ENCODE measurements at regions not wholly inside any gene's neighbourhood (a gene's known extent, or its start where the extent isn't known, plus 50 kb on each side); places are given as distances from the start of the nearest gene placed in this dataset.
"Not testable (repeated sequence)": the region's sequence is repeated elsewhere in the genome, so short reads cannot be mapped to it uniquely, and the experiment has no call there.

DNA sequence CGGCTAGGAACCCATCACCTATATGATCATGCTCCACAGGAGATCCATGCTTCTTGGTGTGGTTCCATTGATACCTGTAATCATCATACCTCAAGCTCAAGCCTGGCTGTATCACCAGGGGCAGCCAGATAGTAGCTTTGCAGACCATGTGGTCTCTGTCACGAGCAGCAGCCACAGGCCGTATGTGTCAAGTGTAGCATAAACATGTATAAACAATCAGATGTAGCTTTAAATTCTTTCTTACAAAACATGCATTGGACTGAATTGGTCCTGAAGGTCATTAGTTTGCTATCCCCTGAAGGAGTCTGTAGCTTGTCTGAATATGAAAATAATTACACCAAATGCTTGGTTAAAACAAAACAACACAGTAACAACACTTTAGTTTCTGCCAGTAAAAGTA lies 1223.2 kb upstream of the TMEM132C start:
- no peaks in the 10 kb centered on the region for H4K20me1 ChIP-seq (ENCODE audit: low read depth)
- no peaks in the 10 kb centered on the region for H3K36me3 Mint-ChIP-seq
- H3K4me3 ChIP-seq, result no peak overlapping the region
- H3F3A ChIP-seq (ENCODE audit: low read depth), result no peaks in the 10 kb centered on the region
- H3K27me3 Mint-ChIP-seq (ENCODE audit: insufficient read depth, low read depth), result peaks cover 2% of the 10 kb centered on the region
- DNase-seq (ENCODE audit: low spot score), result no peak
- H3K4me1 ChIP-seq, result no peaks in the 10 kb centered on the region
- no peak overlapping the region for H3K4me2 ChIP-seq
- H2AFZ ChIP-seq (replicated peaks), result no peak overlapping the region
- H3K9me3 ChIP-seq (ENCODE audit: low read depth), result no peaks in the 10 kb centered on the region
- no peaks in the 10 kb centered on the region for H3K36me3 ChIP-seq
- peaks cover 2% of the 10 kb centered on the region for H3K4me1 Mint-ChIP-seq
- H3K27ac ChIP-seq, result no peak overlapping the region
- no peak overlapping the region for H3K4me3 Mint-ChIP-seq
- TF ChIP-seq EZH2 (IDR thresholded peaks at IDR 0.05) (no peak), EZH2phosphoT487 (IDR thresholded peaks at IDR 0.05) (no peak)
- TF ChIP-seq, protein P1, sequence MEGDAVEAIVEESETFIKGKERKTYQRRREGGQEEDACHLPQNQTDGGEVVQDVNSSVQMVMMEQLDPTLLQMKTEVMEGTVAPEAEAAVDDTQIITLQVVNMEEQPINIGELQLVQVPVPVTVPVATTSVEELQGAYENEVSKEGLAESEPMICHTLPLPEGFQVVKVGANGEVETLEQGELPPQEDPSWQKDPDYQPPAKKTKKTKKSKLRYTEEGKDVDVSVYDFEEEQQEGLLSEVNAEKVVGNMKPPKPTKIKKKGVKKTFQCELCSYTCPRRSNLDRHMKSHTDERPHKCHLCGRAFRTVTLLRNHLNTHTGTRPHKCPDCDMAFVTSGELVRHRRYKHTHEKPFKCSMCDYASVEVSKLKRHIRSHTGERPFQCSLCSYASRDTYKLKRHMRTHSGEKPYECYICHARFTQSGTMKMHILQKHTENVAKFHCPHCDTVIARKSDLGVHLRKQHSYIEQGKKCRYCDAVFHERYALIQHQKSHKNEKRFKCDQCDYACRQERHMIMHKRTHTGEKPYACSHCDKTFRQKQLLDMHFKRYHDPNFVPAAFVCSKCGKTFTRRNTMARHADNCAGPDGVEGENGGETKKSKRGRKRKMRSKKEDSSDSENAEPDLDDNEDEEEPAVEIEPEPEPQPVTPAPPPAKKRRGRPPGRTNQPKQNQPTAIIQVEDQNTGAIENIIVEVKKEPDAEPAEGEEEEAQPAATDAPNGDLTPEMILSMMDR (IDR thresholded peaks at IDR 0.05), result no peak
- H3K79me2 ChIP-seq (ENCODE audit: low read depth), result no peaks in the 10 kb centered on the region
- no peaks in the 10 kb centered on the region for H3K9me3 Mint-ChIP-seq
- H3K9ac ChIP-seq, result no peak overlapping the region
- no peaks in the 10 kb centered on the region for H3K27me3 ChIP-seq
- no peak overlapping the region for H3K27ac Mint-ChIP-seq

GRCh38 chr12:127044836-127045235 lies 1222.1 kb upstream of the TMEM132C start:
- no peak overlapping the region for H3K4me3 ChIP-seq
- no peaks in the 10 kb centered on the region for H3K4me1 ChIP-seq
- H3F3A ChIP-seq (ENCODE audit: low read depth), result no peaks in the 10 kb centered on the region
- H3K27ac Mint-ChIP-seq, result no peak overlapping the region
- no peak for DNase-seq (ENCODE audit: low spot score)
- peaks cover 3% of the 10 kb centered on the region for H3K9me3 Mint-ChIP-seq
- H3K4me3 Mint-ChIP-seq, result no peak overlapping the region
- H3K27me3 Mint-ChIP-seq (ENCODE audit: insufficient read depth, low read depth), result peaks cover 2% of the 10 kb centered on the region
- no peaks in the 10 kb centered on the region for H3K36me3 Mint-ChIP-seq
- H4K20me1 ChIP-seq (ENCODE audit: low read depth), result no peaks in the 10 kb centered on the region
- H2AFZ ChIP-seq (replicated peaks), result no peak overlapping the region
- H3K27ac ChIP-seq, result no peak overlapping the region
- H3K79me2 ChIP-seq (ENCODE audit: low read depth), result no peaks in the 10 kb centered on the region
- no peaks in the 10 kb centered on the region for H3K4me1 Mint-ChIP-seq
- no peaks in the 10 kb centered on the region for H3K36me3 ChIP-seq
- no peak overlapping the region for H3K9ac ChIP-seq
- H3K4me2 ChIP-seq, result no peak overlapping the region
- no peak for TF ChIP-seq EZH2phosphoT487 (IDR thresholded peaks at IDR 0.05)
- no peaks in the 10 kb centered on the region for H3K9me3 ChIP-seq (ENCODE audit: low read depth)
- no peaks in the 10 kb centered on the region for H3K27me3 ChIP-seq

DNA sequence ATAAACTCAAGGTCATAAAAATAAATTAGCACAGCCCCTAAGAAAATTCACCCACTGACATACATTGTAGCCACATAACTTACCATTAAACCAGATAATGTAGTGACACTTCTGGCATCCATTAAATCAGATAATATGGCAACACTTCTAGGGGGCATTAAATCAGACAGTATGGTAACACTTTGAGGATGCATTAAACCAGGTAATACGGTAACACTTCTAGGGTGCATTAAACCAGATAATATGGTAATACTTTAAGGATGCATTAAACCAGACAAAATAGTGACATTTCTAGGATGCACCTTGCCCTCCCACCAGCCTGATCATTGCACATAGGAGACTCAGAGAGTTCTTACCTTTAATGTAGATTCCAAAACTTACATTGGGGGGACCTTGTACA lies 1220.5 kb upstream of the TMEM132C start:
- Histone ChIP-seq H3K79me2 (ENCODE audit: low read depth) (no peaks in the 10 kb centered on the region), H3K4me3 (no peak overlapping the region), H3F3A (ENCODE audit: low read depth) (no peaks in the 10 kb centered on the region), H3K36me3 (no peaks in the 10 kb centered on the region), H3K4me1 (no peaks in the 10 kb centered on the region), H2AFZ (replicated peaks) (no peak overlapping the region), H3K27me3 (no peaks in the 10 kb centered on the region), H3K9ac (no peak overlapping the region), H4K20me1 (ENCODE audit: low read depth) (no peaks in the 10 kb centered on the region), H3K27ac (no peak overlapping the region), H3K9me3 (ENCODE audit: low read depth) (no peaks in the 10 kb centered on the region), H3K4me2 (no peak overlapping the region)
- no peaks in the 10 kb centered on the region for H3K36me3 Mint-ChIP-seq
- H3K9me3 Mint-ChIP-seq, result peaks cover 3% of the 10 kb centered on the region
- TF ChIP-seq EZH2 (IDR thresholded peaks at IDR 0.05) (no peak), EZH2phosphoT487 (IDR thresholded peaks at IDR 0.05) (no peak)
- TF ChIP-seq, protein P1 (IDR thresholded peaks at IDR 0.05), result no peak
- DNase-seq (ENCODE audit: low spot score), result no peak
- H3K4me1 Mint-ChIP-seq, result no peaks in the 10 kb centered on the region
- H3K27ac Mint-ChIP-seq, result no peak overlapping the region
- H3K4me3 Mint-ChIP-seq, result no peak overlapping the region
- H3K27me3 Mint-ChIP-seq (ENCODE audit: insufficient read depth, low read depth), result peaks cover 2% of the 10 kb centered on the region

DNA sequence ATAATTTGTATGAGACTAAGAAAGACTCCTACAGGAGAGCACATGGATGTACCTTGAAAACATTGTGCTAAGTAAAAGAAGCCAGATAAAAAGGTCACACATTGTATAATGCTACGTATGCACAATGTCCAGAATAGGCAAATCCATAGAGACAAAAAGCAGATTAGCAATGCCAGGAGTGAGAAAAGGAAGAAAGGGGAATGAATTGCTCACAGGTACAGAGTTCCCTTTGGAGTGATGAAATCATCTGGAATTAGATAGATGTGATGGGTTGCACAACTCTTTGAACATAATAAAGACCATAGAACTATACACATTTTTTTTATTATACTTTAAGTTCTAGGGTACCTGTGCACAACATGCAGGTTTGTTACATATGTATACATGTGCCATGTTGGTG lies 1218.9 kb upstream of the TMEM132C start:
- no peaks in the 10 kb centered on the region for H3F3A ChIP-seq (ENCODE audit: low read depth)
- H4K20me1 ChIP-seq (ENCODE audit: low read depth), result no peaks in the 10 kb centered on the region
- DNase-seq (ENCODE audit: low spot score), result no peak
- no peak overlapping the region for H3K27ac ChIP-seq
- H3K9me3 ChIP-seq (ENCODE audit: low read depth), result no peaks in the 10 kb centered on the region
- H3K9me3 Mint-ChIP-seq, result peaks cover 3% of the 10 kb centered on the region
- no peak overlapping the region for H3K4me3 Mint-ChIP-seq
- no peaks in the 10 kb centered on the region for H3K27me3 ChIP-seq
- H3K36me3 ChIP-seq, result no peaks in the 10 kb centered on the region
- no peak overlapping the region for H2AFZ ChIP-seq (replicated peaks)
- no peak for TF ChIP-seq EZH2 (IDR thresholded peaks at IDR 0.05)
- no peak for TF ChIP-seq EZH2phosphoT487 (IDR thresholded peaks at IDR 0.05)
- TF ChIP-seq, protein P1 (IDR thresholded peaks at IDR 0.05), result no peak
- H3K4me3 ChIP-seq, result no peak overlapping the region
- no peaks in the 10 kb centered on the region for H3K36me3 Mint-ChIP-seq
- H3K9ac ChIP-seq, result no peak overlapping the region
- H3K79me2 ChIP-seq (ENCODE audit: low read depth), result no peaks in the 10 kb centered on the region
- H3K4me1 ChIP-seq, result no peaks in the 10 kb centered on the region
- peaks cover 2% of the 10 kb centered on the region for H3K27me3 Mint-ChIP-seq (ENCODE audit: insufficient read depth, low read depth)
- H3K4me1 Mint-ChIP-seq, result no peaks in the 10 kb centered on the region
- no peak overlapping the region for H3K27ac Mint-ChIP-seq
- no peak overlapping the region for H3K4me2 ChIP-seq

GRCh38 chr12:127048525-127048924 lies 1218.4 kb upstream of the TMEM132C start:
- not testable (repeated sequence) for H3F3A ChIP-seq (ENCODE audit: low read depth); DNase-seq (ENCODE audit: low spot score); H3K27ac ChIP-seq; H3K9me3 Mint-ChIP-seq; H3K4me1 Mint-ChIP-seq; H3K9ac ChIP-seq; H3K27ac Mint-ChIP-seq; H3K4me2 ChIP-seq; H2AFZ ChIP-seq (replicated peaks); H3K4me3 Mint-ChIP-seq; H3K27me3 Mint-ChIP-seq (ENCODE audit: insufficient read depth, low read depth); H3K36me3 ChIP-seq; H3K9me3 ChIP-seq (ENCODE audit: low read depth); H4K20me1 ChIP-seq (ENCODE audit: low read depth); H3K27me3 ChIP-seq; H3K36me3 Mint-ChIP-seq; H3K79me2 ChIP-seq (ENCODE audit: low read depth); H3K4me1 ChIP-seq; H3K4me3 ChIP-seq
